Stimulated activated naive CD8-positive, alpha-beta T cell treated with anti-CD3 and anti-CD28 coated beads, Interleukin-15, Interleukin-2, amounts not matched to agents 100 U/mL and 50 U/mL, for 24 hours (primary cell): ENCODE measurements at regions not wholly inside any gene's neighbourhood (a gene's known extent, or its start where the extent isn't known, plus 50 kb on each side); places are given as distances from the start of the nearest gene placed in this dataset.

Experiments
- ATAC-seq: fragments of 150-1000 bp; cut with Tn5 transposase; one replicate; pipeline ENCODE4 v1.10.0; 2021
- DNase-seq: peaks from one replicate; pipeline ENCODE4 v3.0.0; 2021

GRCh38 chr4:123939621-123940020 is 543.0 kb downstream of the SPRY1 start:
- ATAC-seq, result no peak
- DNase-seq, result no peak

GRCh38 chr4:123940604-123941003 is 544.0 kb downstream of the SPRY1 start:
- no peak for ATAC-seq

GRCh38 chr4:123941306-123941705 is 544.7 kb downstream of the SPRY1 start:
- DNase-seq, result no peak

More at GRCh38 chr4:123940604-123941003, 544.0 kb downstream of the SPRY1 start:
- DNase-seq, result no peak

GRCh38 chr4:123943976-123944375 is 547.4 kb downstream of the SPRY1 start:
- ATAC-seq (no peak), DNase-seq (no peak)

More at GRCh38 chr4:123941306-123941705, 544.7 kb downstream of the SPRY1 start:
- no peak for ATAC-seq

DNA sequence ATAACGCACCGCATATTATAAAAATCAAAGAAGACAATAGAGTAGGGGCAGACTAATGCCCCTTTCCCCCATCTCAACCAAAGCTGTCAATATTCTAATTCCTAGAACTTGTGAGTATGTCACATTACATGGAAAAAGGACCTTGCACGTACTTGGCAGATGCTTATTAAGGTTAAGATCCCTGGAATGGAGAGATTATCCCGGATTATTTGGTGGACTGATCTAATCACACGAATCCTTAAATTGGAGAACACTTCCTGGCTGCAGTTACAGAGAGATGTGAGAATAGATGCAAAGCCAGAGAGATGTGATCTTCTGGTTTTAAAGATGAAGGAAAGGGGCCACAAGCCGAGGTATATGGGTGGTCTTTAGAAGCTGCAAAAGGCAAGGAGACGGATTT is 548.7 kb downstream of the SPRY1 start:
- DNase-seq (no peak), ATAC-seq (no peak)

DNA sequence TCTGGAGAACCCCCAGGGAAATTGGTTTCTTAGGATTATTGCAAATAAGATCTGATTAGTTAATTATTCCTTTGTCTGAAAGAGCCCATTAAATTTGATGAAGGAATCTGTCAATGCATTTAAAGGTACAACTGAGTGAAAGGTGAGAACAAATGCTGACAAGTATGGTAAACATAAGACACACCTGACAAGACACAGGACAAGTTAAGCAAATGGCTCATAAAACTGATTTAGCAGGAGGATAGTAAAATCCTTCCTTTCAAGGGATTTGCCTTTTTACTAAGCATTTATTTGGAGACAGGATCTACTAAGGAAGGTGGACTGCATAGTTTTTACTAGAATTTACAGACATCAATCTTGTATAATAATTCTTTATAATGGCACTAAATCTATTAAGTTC is 553.9 kb downstream of the SPRY1 start:
- no peak for ATAC-seq
- no peak for DNase-seq

GRCh38 chr4:123952530-123953274 is 556.1 kb downstream of the SPRY1 start:
- ATAC-seq (no peak), DNase-seq (no peak)

DNA sequence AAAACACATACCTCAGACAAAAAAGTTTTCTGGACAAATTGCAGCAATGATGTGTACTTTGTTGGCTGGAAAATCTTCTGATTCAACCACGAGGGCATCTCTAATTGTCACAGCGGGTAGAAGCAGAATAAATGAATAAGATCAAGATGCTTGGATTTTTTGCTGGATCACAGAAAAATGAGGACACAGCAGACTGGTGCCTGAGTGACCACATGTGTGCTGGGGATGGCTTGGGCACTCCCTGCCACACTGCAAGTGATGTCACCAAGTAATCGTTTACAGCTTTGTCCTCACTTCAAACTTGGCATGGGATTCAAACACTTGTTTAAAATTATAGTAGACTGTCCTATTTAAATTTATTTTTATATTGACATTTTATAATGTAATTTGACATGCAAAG is 557.0 kb downstream of the SPRY1 start:
- ATAC-seq (no peak), DNase-seq (no peak)

DNA sequence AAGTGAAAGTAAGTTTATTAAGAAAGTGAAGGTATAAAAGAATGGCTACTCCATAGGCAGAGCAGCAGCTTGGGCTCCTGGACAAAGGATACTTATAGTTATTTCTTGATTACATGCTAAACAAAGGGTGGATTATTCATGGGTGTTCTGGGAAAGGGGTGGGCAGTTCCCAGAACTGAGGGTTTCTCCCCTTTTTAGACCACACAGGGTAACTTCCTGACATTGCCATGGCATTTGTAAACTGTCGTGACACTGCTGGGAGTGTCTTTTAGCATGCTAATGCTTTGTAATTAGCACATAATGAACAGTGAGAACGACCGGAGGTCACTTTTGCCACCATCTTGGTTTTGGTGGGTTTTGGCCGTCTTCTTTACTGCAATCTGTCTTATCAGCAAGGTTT is 557.6 kb downstream of the SPRY1 start:
- ATAC-seq, result no peak
- no peak for DNase-seq

GRCh38 chr4:123955167-123955800 is 558.7 kb downstream of the SPRY1 start:
- ATAC-seq (no peak), DNase-seq (no peak)

DNA sequence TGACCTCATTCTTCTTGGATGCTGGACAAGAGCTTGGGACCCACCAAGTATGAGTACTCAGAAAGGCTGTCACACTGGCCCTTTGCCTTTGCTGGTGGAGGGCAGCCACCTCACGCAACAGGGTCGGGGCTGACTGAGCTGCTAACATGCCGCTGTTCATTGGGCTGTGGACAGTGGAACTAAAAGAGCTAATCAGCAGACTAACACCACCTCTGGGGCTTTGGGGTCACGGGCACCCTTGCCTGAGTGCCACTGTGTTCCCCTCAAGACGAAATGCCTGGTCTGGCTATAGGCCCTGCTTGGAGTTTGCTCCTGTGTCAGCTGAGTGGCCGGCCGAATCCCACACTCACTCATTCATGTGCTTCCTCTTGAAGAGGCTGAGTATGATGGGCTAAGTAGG is 559.6 kb downstream of the SPRY1 start:
- ATAC-seq (no peak), DNase-seq (no peak)

GRCh38 chr4:123966990-123967769 is 570.6 kb downstream of the SPRY1 start:
- DNase-seq, result no peak
- no peak for ATAC-seq

DNA sequence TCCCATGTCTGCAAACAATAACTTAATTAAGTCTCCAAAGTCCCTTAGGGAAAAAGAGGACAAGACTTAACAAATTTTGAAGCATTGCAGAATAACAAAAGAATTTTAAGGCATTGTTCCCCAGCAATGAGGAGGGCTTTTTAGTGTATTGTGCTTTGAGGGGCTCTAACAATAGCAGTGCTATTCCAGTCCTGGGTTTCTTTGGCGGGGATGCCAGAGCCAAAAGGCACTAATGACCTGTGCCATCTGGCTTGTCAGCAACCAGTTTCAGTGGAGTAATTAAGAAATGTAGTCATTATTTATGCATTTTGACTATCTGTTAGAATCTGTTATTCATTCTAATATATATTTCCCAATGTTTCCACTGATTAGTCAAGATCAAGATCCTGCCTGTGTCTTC is 575.4 kb downstream of the SPRY1 start:
- no peak for ATAC-seq
- DNase-seq, result no peak

GRCh38 chr4:123974386-123975149 is 578.0 kb downstream of the SPRY1 start:
- DNase-seq (no peak), ATAC-seq (no peak)

DNA sequence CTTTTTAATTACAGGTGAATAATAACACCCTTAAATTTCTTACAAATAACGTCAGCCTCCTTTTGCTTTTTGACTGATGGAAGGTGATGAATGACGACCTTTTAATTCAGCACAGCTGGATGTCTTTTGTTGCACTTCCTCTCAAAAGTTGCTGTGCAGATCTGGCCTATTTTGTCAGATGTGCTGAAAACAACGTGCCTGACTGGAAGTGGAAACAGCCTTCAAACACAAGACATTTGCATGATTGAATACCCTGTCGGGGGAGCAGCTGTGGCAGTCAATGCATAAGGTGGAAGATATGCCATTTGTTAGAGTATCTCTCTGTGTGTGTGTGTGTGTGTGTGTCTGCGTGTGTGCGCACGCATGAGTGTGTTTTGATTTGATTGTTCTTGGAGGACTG is 579.7 kb downstream of the SPRY1 start:
- DNase-seq (no peak), ATAC-seq (no peak)

GRCh38 chr4:123976819-123977218 is 580.2 kb downstream of the SPRY1 start:
- DNase-seq, result no peak
- no peak for ATAC-seq

DNA sequence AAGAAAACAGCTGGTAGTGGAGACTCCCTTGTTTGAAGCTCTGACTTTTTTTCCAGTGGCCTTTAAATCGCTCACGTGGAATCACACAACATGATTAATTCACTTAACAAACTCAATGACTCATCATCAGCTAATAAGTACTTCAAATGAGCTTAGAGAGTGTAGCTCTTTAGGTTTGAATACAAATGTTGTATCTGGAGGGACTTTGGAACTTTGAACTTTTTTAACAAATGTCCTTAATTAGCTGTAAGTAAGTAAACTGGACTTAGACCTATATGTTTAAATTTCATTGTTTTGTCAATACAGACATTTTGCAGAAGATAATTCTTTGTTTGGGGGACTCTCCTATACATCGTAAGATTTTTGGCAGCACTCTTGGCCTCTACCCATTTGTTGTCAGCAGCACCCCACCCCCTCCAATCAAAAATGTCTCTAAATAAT is 581.1 kb downstream of the SPRY1 start:
- ATAC-seq (no peak), DNase-seq (no peak)

DNA sequence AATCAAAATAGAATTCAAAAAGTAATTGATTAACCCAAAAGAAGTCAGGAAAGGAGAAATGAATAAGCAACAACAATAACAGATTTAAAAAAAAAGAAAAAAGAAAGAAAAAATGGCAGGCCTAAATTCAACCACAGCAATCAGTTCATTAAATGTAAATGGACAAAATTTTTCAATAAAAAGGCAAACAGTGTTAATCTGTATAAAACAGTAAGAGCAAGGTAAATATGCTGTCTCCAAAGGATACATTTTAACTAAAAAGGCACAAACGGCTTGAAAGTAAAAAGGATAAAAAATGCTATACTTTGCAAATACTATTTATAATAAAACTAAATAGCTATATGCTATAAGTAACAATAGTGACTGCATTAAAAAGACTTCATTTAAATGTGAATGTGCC is 582.0 kb downstream of the SPRY1 start:
- DNase-seq, result no peak
- ATAC-seq, result no peak

GRCh38 chr4:123980736-123981300 is 584.2 kb downstream of the SPRY1 start:
- no peak for DNase-seq
- no peak for ATAC-seq

- no peak for ATAC-seq
- no peak for DNase-seq
Measured at GRCh38 chr4:123984886-123985285, 588.3 kb downstream of the SPRY1 start.

- ATAC-seq, result no peak
Measured at GRCh38 chr4:123986268-123986798, 589.7 kb downstream of the SPRY1 start.

DNA sequence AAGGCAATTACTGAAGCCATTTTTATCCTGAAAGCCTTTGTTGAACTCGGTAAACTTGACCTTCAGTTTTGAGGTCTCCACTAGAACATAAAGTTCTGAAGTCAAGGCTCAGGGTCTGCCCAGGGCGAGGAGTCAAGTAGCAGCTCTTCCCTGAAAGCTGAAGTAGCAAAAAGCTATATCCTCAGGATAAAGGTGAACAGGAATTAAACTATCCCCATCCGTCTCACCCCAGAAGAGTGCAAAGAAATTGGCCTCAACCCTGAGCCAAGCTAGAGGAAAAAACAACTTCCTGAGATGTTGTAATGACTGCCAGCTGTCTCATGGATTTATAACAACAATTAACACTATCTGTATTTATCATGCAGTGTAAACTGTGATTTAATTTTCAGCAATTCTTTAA is 590.8 kb downstream of the SPRY1 start:
- DNase-seq (no peak), ATAC-seq (no peak)

More at GRCh38 chr4:123986268-123986798, 589.7 kb downstream of the SPRY1 start:
- DNase-seq, result no peak
